GM18498 (cell line): ENCODE measurements at regions not wholly inside any gene's neighbourhood (a gene's known extent, or its start where the extent isn't known, plus 50 kb on each side); places are given as distances from the start of the nearest gene placed in this dataset.

Experiments
- ATAC-seq: cut with Tn5 transposase; IDR thresholded peaks from one replicate; pipeline ENCODE4 v1.9.1; 2021; ENCODE audit warnings: mild to moderate bottlenecking, moderate library complexity; ENCODE audit not compliant: unreplicated experiment

DNA sequence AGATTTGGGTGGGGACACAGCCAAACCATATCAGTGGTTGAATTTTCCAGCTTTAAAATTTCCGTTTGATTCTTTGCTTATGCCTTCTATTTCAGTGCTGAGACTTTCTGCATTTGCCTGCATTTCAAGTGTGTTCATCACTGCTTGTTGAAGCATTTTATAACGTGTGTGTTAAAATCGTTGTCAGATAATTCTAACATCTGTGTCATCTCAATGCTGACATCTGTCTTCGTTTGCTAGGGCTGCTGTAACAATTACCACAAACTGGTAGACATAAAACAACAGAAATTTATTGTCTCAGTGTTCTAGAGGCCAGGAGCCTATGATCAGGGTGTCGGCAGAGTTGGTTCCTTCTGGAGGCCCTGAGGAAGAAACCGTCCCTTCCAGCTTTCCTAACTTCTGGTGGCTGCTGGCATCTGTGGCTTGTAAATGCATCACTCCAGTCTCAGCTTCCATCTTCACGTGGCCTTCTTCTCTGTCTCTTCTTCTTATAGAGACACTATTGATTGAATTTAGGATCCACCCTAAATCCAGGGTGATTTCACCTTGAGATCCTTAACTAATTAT, 71.1 kb upstream of the SDK1 start:
- ATAC-seq = no peak

DNA sequence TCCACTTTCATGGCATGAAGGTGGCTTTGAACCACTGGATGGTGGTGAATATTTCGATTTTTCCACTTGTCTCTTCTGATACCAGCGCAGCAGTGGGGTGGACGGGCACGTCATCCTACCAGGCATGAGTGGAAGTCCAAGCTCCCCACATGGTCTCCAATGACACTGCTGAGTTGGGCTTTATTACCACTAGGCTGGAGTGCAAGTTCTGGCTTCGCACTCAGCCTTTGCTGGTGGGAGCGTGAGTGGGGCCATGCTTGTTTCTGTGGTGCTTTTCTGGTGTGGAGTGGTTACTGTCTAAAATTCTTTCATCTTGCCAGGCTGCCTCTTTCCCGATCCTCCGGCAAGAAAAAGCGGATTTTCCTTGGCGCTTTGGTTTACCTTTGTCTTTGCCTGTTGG, 70.1 kb upstream of the SDK1 start:
- ATAC-seq = no peak

DNA sequence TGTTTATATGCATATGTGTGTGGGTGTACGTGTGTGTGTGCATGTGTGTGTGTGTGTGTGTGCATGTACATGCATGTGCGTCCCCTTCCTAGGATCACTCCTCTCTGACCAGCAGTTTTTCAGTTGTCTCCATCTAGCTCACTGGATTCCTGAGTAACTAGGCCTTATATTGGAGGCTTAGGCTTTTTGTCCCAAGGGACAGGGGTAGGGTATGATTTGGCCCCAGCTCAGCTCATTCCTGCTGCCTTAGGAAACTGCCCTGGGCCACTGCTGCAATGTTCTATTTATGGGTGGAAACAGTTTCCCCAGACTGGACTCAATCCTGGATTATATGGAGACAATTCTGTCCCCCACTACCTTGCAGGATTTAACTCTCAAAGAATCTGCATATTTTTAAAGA, 68.8 kb upstream of the SDK1 start:
- ATAC-seq = no peak

DNA sequence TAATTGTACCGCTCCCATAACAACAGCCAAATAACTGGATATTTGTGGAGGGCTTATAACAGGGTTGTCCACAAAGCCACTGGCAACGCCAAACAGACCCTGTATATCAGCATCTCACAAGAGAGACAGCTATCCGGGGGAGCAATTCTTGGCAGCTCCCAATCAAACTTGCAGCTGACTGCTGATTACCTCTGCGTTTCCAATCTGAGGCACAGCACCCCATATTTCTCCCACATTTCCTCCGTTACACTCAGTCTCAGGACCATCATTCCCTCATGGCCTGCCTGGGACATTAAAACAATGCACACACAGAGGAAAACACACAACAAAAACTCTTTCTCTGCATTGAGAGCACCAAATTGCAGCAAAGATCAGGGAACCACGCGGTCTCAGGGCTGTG, 67.8 kb upstream of the SDK1 start:
- no peak for ATAC-seq

DNA sequence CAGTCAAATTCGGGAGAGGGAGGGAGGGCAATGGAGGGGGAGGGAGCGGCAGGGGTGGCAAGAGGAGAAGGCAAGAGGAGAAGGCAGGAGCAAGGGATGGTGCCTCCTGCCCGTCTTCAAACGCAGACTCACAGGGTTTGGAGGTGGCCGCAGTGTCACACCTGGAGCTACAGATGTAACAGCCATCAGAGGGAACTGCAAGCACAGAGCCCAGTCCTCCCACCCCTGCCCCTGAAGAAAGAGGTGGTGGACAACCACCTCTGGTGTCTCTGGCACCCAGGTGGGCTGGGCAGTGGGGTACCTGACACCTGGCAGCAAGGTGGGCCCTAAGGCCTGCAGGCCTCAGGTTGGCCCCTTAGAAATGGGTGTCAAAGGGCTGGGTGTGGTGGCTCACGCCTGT, 67.0 kb upstream of the SDK1 start:
- no peak for ATAC-seq

DNA sequence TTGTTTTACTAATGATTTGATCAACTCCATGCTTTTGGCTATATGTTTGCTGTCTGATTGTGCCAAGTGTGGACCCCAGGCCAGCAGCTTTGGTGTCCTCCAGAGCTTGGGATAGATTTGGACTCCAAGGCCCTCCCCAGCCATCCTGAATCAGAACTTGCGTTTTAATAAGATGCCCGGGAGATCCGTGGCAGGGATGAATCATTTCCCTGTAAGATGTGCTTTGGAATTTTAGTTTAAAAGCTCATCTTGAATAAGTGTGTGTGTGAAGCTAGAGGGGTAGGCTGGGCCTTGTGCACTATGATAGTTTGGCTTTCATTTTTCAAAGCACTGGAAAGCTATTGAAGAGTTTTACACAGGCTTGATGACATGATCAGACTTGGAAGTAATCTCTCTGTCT, 66.2 kb upstream of the SDK1 start:
- ATAC-seq = no peak

DNA sequence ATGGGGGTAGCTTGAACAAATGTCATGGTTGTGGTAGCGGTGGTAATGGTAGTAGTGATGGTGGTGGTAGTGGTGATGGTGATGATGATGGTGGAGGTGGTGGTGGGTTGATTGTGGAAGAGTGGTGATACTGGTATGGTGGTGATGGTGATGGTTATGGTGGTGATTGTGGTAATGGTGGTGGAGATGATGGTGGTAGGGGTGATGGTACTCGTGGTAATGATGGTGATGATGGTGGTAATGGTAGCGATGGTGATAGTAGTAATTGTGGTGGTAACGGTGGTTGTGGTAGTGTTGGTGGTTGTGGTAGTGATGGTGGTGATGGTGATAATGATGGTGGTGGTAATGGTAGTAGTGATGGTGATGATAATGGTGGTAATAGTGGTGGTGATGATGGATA, 65.7 kb upstream of the SDK1 start:
- ATAC-seq = no peak

DNA sequence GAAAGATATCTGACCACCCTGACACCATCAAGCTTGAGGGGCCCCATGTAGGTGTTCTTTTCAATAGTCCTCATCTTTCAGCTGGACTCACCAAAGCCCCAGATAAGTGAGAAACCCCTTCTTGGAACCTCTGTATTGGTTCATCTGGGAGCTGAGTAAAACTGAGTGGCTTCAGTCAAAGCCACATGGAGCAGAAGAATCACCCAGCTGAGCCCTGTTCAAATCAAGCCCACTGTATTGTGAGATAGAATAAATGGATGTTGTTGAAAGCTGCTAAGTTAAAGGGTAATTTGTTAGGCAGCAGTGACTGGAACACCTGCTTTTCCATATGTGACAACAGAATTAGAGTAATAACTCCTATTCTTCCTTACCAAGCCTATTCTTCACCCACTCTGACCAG, 64.8 kb upstream of the SDK1 start:
- ATAC-seq = no peak

DNA sequence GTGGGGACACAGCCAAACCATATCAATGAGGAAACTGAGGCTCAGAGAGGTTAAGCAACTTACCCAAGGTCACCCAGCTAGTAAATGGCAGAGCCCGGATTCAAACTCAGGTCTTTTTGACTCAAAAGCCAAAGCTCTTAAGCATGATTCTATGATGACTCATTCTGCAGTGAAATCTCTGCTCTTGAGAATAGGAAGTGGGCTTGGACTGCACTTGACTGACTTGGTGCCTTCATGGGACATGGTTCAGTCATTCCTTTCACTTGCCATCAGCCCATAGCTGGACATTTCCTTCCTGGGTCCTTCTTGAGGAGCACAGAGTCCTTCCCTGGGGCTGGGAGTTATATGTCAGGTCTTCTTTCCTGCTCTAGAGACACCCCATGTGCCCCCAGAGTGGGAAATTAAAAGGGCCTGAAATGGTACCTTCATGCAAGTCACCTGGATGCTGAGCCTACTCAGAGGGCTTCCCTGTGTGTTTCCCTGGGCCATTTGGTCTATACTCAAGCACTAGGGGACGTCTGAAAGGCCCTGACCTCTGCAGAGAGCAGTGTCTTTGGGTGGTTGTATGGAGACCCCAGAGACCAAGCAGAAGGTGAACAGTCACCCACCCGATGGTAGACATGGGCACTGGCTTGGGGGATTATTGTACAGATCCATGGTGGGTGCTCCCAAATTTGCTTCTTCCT, 62.4 kb upstream of the SDK1 start:
- no peak for ATAC-seq

DNA sequence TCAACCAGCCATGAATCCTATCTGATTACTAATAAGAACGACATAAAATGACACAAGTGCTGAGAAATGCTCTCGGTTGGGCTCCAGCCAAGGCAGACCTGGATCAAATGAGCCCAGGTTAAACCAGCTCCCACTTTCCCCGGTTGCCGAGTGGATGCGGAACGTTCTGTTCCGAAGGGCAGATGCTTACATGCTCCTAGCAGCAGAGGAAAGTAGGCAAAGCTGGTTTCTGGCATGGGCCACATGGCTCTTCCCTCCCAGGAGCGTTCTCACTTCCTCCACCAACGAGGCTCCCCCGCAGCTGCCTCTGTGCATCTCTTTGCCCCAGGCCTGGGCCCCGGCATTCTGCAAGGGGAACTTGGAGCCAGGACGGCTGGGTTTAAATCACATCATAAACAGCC, 61.8 kb upstream of the SDK1 start:
- ATAC-seq = no peak

DNA sequence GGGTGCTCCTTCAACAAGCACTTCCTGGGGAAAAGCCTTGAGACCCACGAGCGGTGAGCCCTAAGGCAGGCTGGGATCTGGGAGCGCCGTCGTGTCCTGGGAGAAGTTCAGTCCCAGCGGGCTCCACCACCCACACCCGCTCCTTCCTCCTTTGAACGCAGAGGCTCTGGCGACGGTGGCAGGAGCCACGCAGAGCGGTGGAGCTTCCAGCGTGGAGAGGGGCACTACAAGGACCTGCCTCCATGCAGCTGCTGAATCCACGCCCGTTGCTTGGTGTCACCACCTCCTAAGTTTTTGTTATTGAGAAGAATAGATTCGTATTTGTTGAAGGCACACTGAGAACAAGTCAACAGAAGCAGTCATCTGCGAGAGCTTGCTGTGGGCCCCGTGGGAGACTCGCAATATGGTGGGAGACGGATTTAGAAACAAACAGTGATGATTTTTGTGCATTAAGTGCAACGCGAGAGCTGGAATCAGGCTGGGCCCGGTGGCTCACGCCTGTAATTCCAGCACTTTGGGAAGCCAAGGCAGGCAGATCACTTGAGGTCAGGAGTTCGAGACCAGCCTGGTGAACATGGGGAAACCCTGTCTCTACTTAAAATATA, 60.1 kb upstream of the SDK1 start:
- no peak for ATAC-seq

DNA sequence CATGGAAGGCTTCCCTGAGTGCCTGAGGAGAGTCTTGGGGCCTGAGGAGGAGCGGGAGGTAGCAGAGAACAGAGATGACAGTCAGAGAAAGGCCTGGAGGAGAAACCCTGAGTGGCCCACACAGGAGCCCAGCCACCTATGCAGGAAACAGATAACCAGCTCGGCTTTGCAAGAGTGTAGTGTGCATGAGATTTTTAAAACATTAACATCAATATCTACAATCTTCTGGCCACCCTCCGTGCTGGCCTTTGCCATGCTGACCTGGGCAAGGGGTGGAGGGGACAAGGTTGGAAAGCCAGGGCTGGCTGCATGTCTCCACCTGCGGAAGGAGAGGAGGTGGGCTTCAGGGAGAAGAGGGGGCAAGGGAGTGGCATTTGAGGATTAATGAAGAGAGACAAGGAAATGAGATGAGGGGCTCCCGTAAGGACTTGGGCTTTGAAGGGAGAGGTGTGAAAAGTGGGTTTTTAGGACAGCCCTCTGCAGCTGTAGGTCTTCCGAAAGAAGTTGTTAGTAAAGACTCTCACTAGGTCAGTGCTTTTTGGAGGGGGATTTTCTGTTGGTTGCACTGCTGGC, 59.3 kb upstream of the SDK1 start:
- ATAC-seq = no peak

DNA sequence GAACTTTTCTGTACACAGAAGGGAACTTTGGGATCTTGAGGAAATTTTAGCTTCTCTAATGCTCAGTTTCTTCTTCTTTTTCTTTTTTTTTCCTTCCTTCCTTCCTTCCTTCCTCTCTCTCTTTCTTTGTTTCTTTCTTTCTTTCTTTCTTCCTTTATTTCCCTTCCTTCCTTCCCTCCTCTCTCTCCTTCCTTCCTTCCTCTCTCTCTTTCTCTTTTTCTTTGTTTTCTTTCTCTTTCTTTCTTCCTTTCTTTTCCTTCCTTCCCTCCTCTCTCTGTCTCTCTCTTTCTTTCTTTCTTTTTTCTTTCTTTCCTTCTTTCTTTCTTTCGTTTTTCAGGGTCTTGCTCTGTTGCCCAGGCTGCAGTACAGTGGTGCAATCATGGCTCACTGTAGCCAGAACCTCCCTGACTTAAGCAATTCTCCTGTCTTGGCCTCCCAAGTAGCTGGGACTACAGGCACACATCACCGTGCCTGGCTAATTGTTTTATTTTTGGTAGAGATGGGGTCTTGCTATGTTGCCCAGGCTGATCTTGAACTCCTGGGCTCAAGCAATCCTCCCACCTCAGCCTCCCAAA, 58.6 kb upstream of the SDK1 start:
- ATAC-seq = no peak

DNA sequence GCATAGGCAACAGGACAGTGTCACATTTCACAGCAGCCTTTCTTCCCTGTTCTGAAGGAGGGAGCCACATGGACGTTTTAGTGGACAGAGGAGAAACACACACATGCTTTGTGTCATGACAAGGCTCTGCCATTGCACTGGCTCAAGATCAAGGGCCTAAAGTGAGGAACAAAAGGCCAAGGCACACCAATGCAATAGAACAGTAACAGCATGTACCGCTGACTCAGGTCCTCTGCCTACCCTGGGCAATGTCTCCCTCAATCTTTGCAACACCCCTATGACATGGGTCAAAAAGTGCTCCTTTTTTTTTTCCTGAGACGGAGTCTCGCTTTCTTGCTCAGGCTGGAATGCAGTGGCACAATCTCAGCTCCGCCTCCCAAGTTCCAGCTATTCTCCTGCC, 57.8 kb upstream of the SDK1 start:
- no peak for ATAC-seq

DNA sequence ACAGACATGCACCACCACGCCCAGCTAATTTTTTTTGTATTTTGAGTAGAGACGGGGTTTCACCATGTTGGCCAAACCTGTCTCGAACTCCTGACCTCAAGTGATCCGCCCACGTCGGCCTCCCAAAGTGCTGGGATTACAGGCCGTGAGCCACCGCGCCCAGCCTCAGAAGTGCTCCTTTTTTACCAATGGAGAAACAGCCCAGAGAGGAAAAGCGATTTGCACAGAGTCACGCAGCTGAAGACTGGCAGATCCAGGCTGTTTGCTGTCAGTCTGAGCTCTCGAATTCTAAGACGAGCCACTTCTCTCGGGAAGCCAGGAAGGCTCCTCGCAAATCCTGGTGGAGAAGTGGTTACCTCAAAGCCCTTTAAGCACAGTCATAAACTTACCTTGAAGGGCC, 57.4 kb upstream of the SDK1 start:
- no peak for ATAC-seq

DNA sequence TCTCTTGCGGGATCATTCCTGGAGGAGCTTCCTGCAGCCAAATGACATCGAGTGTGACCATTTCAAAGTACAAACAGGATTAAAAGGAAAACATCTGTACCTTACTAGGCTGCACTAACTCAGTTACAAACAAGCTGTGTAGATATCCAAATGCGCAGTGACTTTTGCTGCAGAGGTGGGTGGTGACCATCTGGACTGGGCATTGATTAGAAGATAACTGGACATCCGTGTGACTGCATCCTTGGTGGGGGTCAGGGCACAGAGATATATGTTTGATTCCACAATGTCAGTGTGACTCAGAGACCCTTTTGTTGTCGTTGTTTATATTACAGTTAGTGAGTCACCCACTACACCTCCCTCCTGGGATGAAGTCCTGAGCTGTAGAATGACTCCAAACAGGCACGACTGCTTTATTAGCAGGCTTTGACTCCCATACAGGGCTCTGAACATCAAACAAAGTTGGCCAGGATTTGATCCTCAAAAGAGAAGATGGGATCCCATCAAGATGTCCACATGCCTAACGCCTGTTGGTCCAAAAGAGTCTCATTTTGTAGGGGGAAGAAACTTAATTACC, 56.7 kb upstream of the SDK1 start:
- no peak for ATAC-seq

DNA sequence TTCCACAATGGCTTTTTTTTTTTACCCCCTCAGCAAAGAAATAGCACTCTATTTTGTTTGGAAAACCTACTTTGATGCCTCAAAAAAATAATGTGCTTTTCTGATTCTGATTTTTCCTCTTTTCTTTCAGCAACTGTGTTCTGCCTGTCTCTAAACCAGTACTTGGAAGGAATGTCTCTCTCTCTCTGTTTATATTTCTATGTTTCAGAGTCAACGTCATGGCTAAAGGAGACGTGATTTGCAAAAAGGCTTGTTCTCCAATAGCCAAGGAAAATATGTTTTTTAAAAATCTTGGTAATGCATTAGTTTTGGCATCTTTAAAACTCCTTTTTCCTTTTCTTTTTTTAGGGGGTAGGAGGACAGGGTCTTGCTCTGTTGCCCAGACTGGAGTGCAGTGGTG, 56.0 kb upstream of the SDK1 start:
- ATAC-seq = no peak

DNA sequence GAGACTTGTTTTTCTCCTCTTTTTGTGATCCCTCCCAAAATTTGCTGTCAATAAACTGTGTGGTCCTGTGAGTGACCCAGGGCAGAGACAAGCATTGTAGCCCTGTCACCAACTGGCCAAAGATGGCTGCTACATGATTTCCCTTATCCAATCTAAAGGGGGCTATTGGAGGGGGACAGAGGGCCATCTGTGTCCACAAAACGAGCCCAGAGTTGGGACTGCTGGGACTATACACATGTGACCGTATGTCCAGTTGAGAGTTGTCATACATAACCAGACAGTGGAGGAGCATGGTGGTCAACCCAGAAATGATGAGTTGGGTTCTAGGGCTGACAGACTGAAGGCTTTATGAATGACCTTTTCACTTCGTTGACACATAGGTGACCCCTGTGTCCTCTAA, 55.3 kb upstream of the SDK1 start:
- no peak for ATAC-seq

DNA sequence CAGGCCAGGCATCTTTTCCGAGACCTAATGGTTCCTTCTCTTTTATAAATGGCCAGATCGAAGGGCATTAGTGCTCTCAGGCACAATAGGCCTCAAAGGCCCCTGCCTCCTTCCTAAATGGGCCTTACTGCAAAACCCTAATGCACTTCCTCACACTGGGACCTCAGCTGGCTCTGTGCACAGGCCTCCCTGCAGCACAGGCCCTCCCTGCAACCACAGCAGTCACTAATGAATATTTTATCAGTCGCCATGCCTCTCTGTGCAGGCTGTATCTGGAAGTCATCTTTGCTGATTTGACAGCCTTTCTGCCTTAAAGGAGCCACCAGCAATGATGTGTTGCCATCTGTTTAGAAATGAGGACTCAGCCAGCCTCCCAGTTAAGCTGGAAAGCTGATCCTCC, 54.9 kb upstream of the SDK1 start:
- ATAC-seq = no peak

DNA sequence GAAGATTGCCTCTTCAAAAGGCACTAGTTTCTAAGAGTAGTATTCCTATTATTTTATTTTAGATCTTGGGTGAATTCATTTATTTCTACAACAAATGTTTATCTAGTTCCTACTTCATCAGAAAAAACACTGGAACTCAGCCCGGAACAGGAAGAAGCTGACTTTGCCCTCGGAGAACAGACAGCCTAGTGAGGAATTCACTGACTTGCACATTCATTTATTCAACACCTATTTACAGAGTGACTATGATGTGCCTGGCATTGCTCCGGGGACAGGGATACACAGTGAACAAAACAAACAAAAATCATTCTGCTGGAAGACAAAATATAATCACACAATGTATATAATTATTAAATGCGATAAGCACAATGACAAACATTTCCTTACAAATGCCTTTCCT, 54.4 kb upstream of the SDK1 start:
- ATAC-seq = no peak

DNA sequence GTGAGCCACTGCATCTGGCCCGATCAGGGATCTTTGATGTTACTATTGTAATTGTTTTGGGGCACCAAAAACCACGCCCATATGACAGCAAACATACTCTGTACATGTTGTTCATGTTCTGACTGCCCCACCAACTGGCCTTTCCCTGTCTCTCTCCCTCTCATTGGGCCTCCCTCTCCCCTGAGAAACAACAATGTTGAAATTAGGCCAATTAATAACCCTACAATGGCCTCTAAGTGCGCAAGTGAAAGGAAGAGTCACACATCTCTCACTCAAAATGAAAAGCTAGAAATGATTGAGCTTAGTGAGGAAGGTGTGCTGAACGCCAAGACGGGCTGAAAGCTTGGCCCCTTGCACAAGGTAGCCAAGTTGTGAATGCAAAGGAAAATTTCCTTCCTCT, 50.3 kb upstream of the SDK1 start:
- no peak for ATAC-seq
